ENCODE measurements at regions not wholly inside any gene's neighbourhood (a gene's known extent, or its start where the extent isn't known, plus 50 kb on each side); places are given as distances from the start of the nearest gene placed in this dataset.

GRCh38 chr9:16331031-16331430, 539.4 kb downstream of the BNC2 start:
- no peak overlapping the region for H3K4me2 ChIP-seq (ENCODE audit: insufficient read depth, low read length)
- H3K9ac ChIP-seq (ENCODE audit: low read depth, low read length), result no peak overlapping the region
- ATAC-seq (ENCODE audit: insufficient read depth, low read depth) (no peak), DNase-seq (no peak)
- H3K79me2 ChIP-seq (ENCODE audit: insufficient read depth, low read length), result no peaks in the 10 kb centered on the region
- H3K4me3 ChIP-seq (ENCODE audit: low read depth in 1 of 2, low read length in 2 of 2), result no peak overlapping the region
- TF ChIP-seq EZH2 (IDR thresholded peaks at IDR 0.05; ENCODE audit: borderline replicate concordance, low read depth, low read length, severe bottlenecking), result no peak
- TF ChIP-seq CTCF (IDR thresholded peaks at IDR 0.05; ENCODE audit: borderline replicate concordance, extremely low read depth, low read length, poor library complexity, severe bottlenecking), result no peak
- no peaks in the 10 kb centered on the region for H3K27me3 ChIP-seq (ENCODE audit: insufficient read depth, low read length, poor library complexity)
- H4K20me1 ChIP-seq (ENCODE audit: insufficient read depth, low read length), result no peaks in the 10 kb centered on the region
- H2AFZ ChIP-seq (ENCODE audit: low read depth, low read length), result no peak overlapping the region
- H3K9me3 ChIP-seq (ENCODE audit: insufficient read depth, low read length, severe bottlenecking), result no peaks in the 10 kb centered on the region
- H3K36me3 ChIP-seq (ENCODE audit: insufficient read depth, low read length), result no peaks in the 10 kb centered on the region
- H3K27ac ChIP-seq (ENCODE audit: low read length), result no peak overlapping the region
- no peaks in the 10 kb centered on the region for H3K4me1 ChIP-seq (ENCODE audit: insufficient read depth, low read length)

- Histone ChIP-seq H3K4me2 (ENCODE audit: insufficient read depth, low read length) (no peak overlapping the region), H3K27me3 (ENCODE audit: insufficient read depth, low read length, poor library complexity) (no peaks in the 10 kb centered on the region), H3K36me3 (ENCODE audit: insufficient read depth, low read length) (no peaks in the 10 kb centered on the region), H3K9ac (ENCODE audit: low read depth, low read length) (no peak overlapping the region), H3K4me3 (ENCODE audit: low read depth in 1 of 2, low read length in 2 of 2) (no peak overlapping the region), H3K27ac (ENCODE audit: low read length) (no peak overlapping the region), H3K79me2 (ENCODE audit: insufficient read depth, low read length) (no peaks in the 10 kb centered on the region), H3K9me3 (ENCODE audit: insufficient read depth, low read length, severe bottlenecking) (no peaks in the 10 kb centered on the region), H2AFZ (ENCODE audit: low read depth, low read length) (no peak overlapping the region), H3K4me1 (ENCODE audit: insufficient read depth, low read length) (no peaks in the 10 kb centered on the region), H4K20me1 (ENCODE audit: insufficient read depth, low read length) (no peaks in the 10 kb centered on the region)
- TF ChIP-seq EZH2 (IDR thresholded peaks at IDR 0.05; ENCODE audit: borderline replicate concordance, low read depth, low read length, severe bottlenecking), result no peak
- TF ChIP-seq CTCF (IDR thresholded peaks at IDR 0.05; ENCODE audit: borderline replicate concordance, extremely low read depth, low read length, poor library complexity, severe bottlenecking), result no peak
- no peak for ATAC-seq (ENCODE audit: insufficient read depth, low read depth)
- no peak for DNase-seq
Observed at GRCh38 chr9:16331527-16331926, 538.9 kb downstream of the BNC2 start.

GRCh38 chr9:16333691-16334090, 536.8 kb downstream of the BNC2 start:
- no peaks in the 10 kb centered on the region for H3K9me3 ChIP-seq (ENCODE audit: insufficient read depth, low read length, severe bottlenecking)
- no peak for ATAC-seq (ENCODE audit: insufficient read depth, low read depth)
- H4K20me1 ChIP-seq (ENCODE audit: insufficient read depth, low read length), result no peaks in the 10 kb centered on the region
- TF ChIP-seq CTCF (IDR thresholded peaks at IDR 0.05; ENCODE audit: borderline replicate concordance, extremely low read depth, low read length, poor library complexity, severe bottlenecking), result no peak
- no peak for TF ChIP-seq EZH2 (IDR thresholded peaks at IDR 0.05; ENCODE audit: borderline replicate concordance, low read depth, low read length, severe bottlenecking)
- H3K9ac ChIP-seq (ENCODE audit: low read depth, low read length), result no peak overlapping the region
- no peak overlapping the region for H3K4me2 ChIP-seq (ENCODE audit: insufficient read depth, low read length)
- H3K4me3 ChIP-seq (ENCODE audit: low read depth in 1 of 2, low read length in 2 of 2), result no peak overlapping the region
- H3K36me3 ChIP-seq (ENCODE audit: insufficient read depth, low read length), result no peaks in the 10 kb centered on the region
- no peaks in the 10 kb centered on the region for H3K79me2 ChIP-seq (ENCODE audit: insufficient read depth, low read length)
- no peak overlapping the region for H2AFZ ChIP-seq (ENCODE audit: low read depth, low read length)
- DNase-seq, result no peak
- H3K27ac ChIP-seq (ENCODE audit: low read length), result no peak overlapping the region
- no peaks in the 10 kb centered on the region for H3K4me1 ChIP-seq (ENCODE audit: insufficient read depth, low read length)
- no peaks in the 10 kb centered on the region for H3K27me3 ChIP-seq (ENCODE audit: insufficient read depth, low read length, poor library complexity)

Measured in DND-41 (cell line).